MM.1S (cell line): ENCODE measurements at regions not wholly inside any gene's neighbourhood (a gene's known extent, or its start where the extent isn't known, plus 50 kb on each side); places are given as distances from the start of the nearest gene placed in this dataset.

ENCODE experiments used
- DNase-seq: peaks from one replicate; pipeline ENCODE4 v3.0.0-alpha.2; 2015
- H2AFZ ChIP-seq: fragments of 300-600 bp; sonication (generic); 2 replicates; pipeline ENCODE4 v1.6.0; 2016; ENCODE audit warnings: antibody characterized with exemption, low read length
- H3F3A ChIP-seq: fragments of 300-600 bp; sonication (generic); 2 replicates; pipeline ENCODE4 v1.6.1; 2016; ENCODE audit warnings: mild to moderate bottlenecking, antibody characterized with exemption, low read length, moderate library complexity, mixed read lengths; ENCODE audit not compliant: insufficient read depth
- H3K27ac ChIP-seq: fragments of 300-600 bp; sonication (generic); 2 replicates; pipeline ENCODE4 v1.5.1; 2016; ENCODE audit warnings: mild to moderate bottlenecking, low read length
- H3K27me3 ChIP-seq: fragments of 300-600 bp; sonication (generic); replicated peaks from 2 replicates; pipeline ENCODE4 v1.6.0; 2016; ENCODE audit warnings: low read length; ENCODE audit not compliant: insufficient read depth
- H3K36me3 ChIP-seq: fragments of 300-600 bp; sonication (generic); replicated peaks from 2 replicates; pipeline ENCODE4 v1.6.1; 2016; ENCODE audit warnings: mild to moderate bottlenecking, low read length, mixed read lengths; ENCODE audit not compliant: insufficient read depth
- H3K4me1 ChIP-seq: fragments of 300-600 bp; sonication (generic); 2 replicates; pipeline ENCODE4 v1.6.1; 2016; ENCODE audit warnings: low read length, mixed read lengths
- H3K4me2 ChIP-seq: fragments of 300-600 bp; sonication (generic); 2 replicates; pipeline ENCODE4 v1.6.0; 2016; ENCODE audit warnings: low read depth, low read length
- H3K4me3 ChIP-seq: fragments of 300-600 bp; sonication (generic); 2 replicates; pipeline ENCODE4 v1.5.1; 2016; ENCODE audit warnings: low read length, mixed read lengths
- H3K79me2 ChIP-seq: fragments of 300-600 bp; sonication (generic); 2 replicates; pipeline ENCODE4 v1.6.1; 2016; ENCODE audit warnings: mixed run types, low read length, mixed read lengths
- H3K9ac ChIP-seq: fragments of 300-600 bp; sonication (generic); 2 replicates; pipeline ENCODE4 v1.6.1; 2016; ENCODE audit warnings: low read length, mixed read lengths
- H3K9me2 ChIP-seq: fragments of 300-600 bp; sonication (generic); replicated peaks from 2 replicates; pipeline ENCODE4 v1.6.1; 2016; ENCODE audit warnings: mild to moderate bottlenecking, low read length, mixed read lengths; ENCODE audit not compliant: insufficient read depth
- H3K9me3 ChIP-seq: fragments of 300-600 bp; sonication (generic); replicated peaks from 2 replicates; pipeline ENCODE4 v1.6.1; 2016; ENCODE audit warnings: mild to moderate bottlenecking, low read length, mixed read lengths; ENCODE audit not compliant: insufficient read depth
- H4K20me1 ChIP-seq: fragments of 300-600 bp; sonication (generic); 2 replicates; pipeline ENCODE4 v1.6.1; 2016; ENCODE audit warnings: mild to moderate bottlenecking, low read length, moderate library complexity, mixed read lengths; ENCODE audit not compliant: insufficient read depth
- EZH2 ChIP-seq: fragments of 300-600 bp; sonication (generic); optimal IDR thresholded peaks from 2 replicates; pipeline ENCODE3; 2017; ENCODE audit warnings: low read depth, mild to moderate bottlenecking, antibody characterized with exemption, low read length, mixed read lengths
- EZH2phosphoT487 ChIP-seq: fragments of 300-600 bp; sonication (generic); IDR thresholded peaks from 2 replicates; pipeline ENCODE4 v1.6.1; 2018; ENCODE audit warnings: antibody characterized with exemption, low read length
- TF ChIP-seq, protein P1 (sequence below): fragments of 300-600 bp; sonication (generic); IDR thresholded peaks from 2 replicates; pipeline ENCODE4 v1.5.1; 2016; ENCODE audit warnings: antibody characterized with exemption, low read length, mixed read lengths

DNA sequence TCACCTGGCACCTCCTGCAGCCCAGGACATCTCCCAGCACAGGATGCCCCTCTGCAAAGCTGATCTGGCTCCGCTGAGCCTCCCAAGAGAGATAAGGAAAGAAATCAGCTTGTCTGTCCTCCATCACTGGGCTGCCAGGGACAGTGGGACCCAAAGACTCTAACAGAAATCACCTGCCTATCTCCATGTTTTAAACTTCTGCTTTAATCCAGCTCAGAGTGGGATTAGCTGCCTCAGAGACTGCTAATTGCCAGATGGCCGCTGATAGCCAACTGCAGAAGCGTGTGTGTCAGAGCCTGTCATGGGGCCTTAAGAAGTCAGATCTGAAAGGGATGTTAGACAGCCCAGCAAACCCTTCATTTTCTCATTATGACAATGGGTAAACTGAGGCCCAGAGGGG lies 389.4 kb upstream of the KLHL29 start:
- TF ChIP-seq EZH2phosphoT487 (no peak), EZH2 (no peak)
- TF ChIP-seq, protein P1, sequence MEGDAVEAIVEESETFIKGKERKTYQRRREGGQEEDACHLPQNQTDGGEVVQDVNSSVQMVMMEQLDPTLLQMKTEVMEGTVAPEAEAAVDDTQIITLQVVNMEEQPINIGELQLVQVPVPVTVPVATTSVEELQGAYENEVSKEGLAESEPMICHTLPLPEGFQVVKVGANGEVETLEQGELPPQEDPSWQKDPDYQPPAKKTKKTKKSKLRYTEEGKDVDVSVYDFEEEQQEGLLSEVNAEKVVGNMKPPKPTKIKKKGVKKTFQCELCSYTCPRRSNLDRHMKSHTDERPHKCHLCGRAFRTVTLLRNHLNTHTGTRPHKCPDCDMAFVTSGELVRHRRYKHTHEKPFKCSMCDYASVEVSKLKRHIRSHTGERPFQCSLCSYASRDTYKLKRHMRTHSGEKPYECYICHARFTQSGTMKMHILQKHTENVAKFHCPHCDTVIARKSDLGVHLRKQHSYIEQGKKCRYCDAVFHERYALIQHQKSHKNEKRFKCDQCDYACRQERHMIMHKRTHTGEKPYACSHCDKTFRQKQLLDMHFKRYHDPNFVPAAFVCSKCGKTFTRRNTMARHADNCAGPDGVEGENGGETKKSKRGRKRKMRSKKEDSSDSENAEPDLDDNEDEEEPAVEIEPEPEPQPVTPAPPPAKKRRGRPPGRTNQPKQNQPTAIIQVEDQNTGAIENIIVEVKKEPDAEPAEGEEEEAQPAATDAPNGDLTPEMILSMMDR = no peak
- H3F3A ChIP-seq = no peaks in the 10 kb centered on the region

DNA sequence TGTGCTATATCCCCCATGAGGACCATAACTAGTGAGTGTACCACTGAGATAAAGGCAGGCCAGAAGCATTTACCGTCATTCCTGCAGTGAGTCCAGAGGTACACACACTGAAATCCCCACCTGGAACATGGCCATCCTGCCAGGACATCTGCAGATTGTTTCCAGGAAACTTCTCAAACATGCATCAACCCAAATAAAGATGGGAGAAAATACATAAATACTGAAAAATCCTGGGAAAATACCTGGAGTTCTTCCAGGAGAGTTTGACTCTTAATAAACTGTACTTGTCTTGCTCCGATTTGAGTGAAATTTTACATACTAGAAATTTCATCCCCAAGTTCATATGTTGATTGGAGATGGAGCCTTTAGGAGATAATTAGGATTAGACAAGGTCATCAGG lies 388.1 kb upstream of the KLHL29 start:
- no peak for TF ChIP-seq EZH2phosphoT487
- no peak for TF ChIP-seq EZH2
- Histone ChIP-seq H2AFZ (no peak overlapping the region), H3K9ac (no peak overlapping the region), H3K36me3 (no peaks in the 10 kb centered on the region), H3K9me3 (no peaks in the 10 kb centered on the region), H3K4me1 (no peaks in the 10 kb centered on the region), H4K20me1 (no peaks in the 10 kb centered on the region), H3K4me3 (no peak overlapping the region), H3K27me3 (no peaks in the 10 kb centered on the region), H3F3A (no peaks in the 10 kb centered on the region), H3K4me2 (no peak overlapping the region), H3K9me2 (no peaks in the 10 kb centered on the region), H3K79me2 (no peaks in the 10 kb centered on the region), H3K27ac (no peak overlapping the region)
- DNase-seq = no peak

More for the DNA sequence above, 389.4 kb upstream of the KLHL29 start:
- no peak for DNase-seq
- no peak overlapping the region for H3K4me3 ChIP-seq
- H2AFZ ChIP-seq = no peak overlapping the region
- no peaks in the 10 kb centered on the region for H3K9me3 ChIP-seq
- H3K4me2 ChIP-seq = no peak overlapping the region
- no peaks in the 10 kb centered on the region for H3K9me2 ChIP-seq
- no peaks in the 10 kb centered on the region for H4K20me1 ChIP-seq
- no peaks in the 10 kb centered on the region for H3K4me1 ChIP-seq
- H3K9ac ChIP-seq = no peak overlapping the region
- H3K27me3 ChIP-seq = no peaks in the 10 kb centered on the region
- H3K79me2 ChIP-seq = no peaks in the 10 kb centered on the region
- H3K27ac ChIP-seq = no peak overlapping the region
- no peaks in the 10 kb centered on the region for H3K36me3 ChIP-seq

DNA sequence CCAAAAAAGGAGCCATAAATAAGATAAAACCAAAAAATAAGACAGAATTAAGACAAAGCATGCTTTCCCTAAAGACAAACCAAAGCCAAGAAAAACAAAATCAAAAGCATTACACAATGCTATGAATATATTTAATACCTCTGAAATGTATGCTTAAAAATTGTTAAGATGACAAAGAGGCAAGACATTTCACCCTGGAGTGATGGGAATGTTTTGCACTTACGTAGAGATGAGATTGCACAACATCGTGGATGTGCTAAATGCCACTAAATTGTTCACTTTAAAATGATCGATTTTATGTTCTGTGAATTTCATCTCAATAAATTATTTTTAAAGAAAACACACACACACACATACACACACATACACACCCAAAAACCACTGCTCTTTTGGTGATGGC lies 386.6 kb upstream of the KLHL29 start:
- no peak overlapping the region for H2AFZ ChIP-seq
- H3K9me3 ChIP-seq = no peaks in the 10 kb centered on the region
- no peaks in the 10 kb centered on the region for H3K9me2 ChIP-seq
- H3K79me2 ChIP-seq = no peaks in the 10 kb centered on the region
- no peaks in the 10 kb centered on the region for H3F3A ChIP-seq
- H3K27me3 ChIP-seq = no peaks in the 10 kb centered on the region
- no peak for TF ChIP-seq EZH2
- TF ChIP-seq EZH2phosphoT487 = no peak
- H3K4me2 ChIP-seq = no peak overlapping the region
- H3K27ac ChIP-seq = no peak overlapping the region
- no peak overlapping the region for H3K9ac ChIP-seq
- no peaks in the 10 kb centered on the region for H3K36me3 ChIP-seq
- no peaks in the 10 kb centered on the region for H4K20me1 ChIP-seq
- no peak for DNase-seq
- H3K4me3 ChIP-seq = no peak overlapping the region
- no peaks in the 10 kb centered on the region for H3K4me1 ChIP-seq

- H3K36me3 ChIP-seq = no peaks in the 10 kb centered on the region
- no peak overlapping the region for H3K9ac ChIP-seq
- DNase-seq = no peak
- no peaks in the 10 kb centered on the region for H3F3A ChIP-seq
- H4K20me1 ChIP-seq = no peaks in the 10 kb centered on the region
- H2AFZ ChIP-seq = no peak overlapping the region
- H3K27me3 ChIP-seq = no peaks in the 10 kb centered on the region
- H3K27ac ChIP-seq = no peak overlapping the region
- TF ChIP-seq EZH2 = no peak
- TF ChIP-seq, protein P1 = no peak
- TF ChIP-seq EZH2phosphoT487 = no peak
- H3K4me3 ChIP-seq = no peak overlapping the region
- no peaks in the 10 kb centered on the region for H3K4me1 ChIP-seq
- H3K9me2 ChIP-seq = no peaks in the 10 kb centered on the region
- H3K9me3 ChIP-seq = no peaks in the 10 kb centered on the region
- H3K4me2 ChIP-seq = no peak overlapping the region
- H3K79me2 ChIP-seq = no peaks in the 10 kb centered on the region
Measured at GRCh38 chr2:22999951-23000350, 385.0 kb upstream of the KLHL29 start.
